ENCODE measurements at regions not wholly inside any gene's neighbourhood (a gene's known extent, or its start where the extent isn't known, plus 50 kb on each side); places are given as distances from the start of the nearest gene placed in this dataset.
"Not testable (repeated sequence)": the region's sequence is repeated elsewhere in the genome, so short reads cannot be mapped to it uniquely, and the experiment has no call there.

DNA sequence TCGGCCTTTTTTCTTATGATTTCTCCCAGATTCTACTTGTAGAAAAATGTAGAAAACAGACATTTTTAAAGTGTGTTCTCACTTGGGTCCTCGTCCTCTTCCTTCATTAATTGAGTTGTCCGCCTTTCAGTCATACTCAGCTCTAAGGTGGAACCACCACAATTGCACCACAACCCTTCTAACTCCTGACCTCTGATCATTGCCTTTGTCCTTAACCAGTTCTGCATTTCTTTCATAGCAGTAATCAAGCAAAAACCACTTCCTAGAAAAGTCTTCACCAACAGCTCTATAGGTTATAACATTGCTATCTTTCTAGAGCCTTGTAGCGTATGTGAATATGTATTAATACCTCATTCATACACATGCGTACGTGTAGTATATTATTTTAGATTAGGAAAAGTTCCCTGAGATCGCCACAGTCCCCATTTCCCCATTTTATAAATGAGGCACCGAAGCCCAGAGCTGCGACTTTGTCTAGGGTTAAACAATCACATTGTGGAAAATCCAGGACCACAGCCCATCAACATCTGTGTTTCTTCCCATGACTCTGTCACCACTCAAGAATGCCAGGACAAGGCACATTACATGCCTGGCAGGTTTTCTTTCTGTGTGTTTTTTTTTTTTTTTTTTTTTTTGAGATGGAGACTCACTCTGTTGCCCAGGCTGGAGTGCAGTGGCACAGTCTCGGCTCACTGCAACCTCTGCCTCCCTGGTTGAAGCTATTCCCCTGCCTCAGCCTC, 175.5 kb downstream of the BTBD3 start:
- POLR2A ChIA-PET = no interaction called here

DNA sequence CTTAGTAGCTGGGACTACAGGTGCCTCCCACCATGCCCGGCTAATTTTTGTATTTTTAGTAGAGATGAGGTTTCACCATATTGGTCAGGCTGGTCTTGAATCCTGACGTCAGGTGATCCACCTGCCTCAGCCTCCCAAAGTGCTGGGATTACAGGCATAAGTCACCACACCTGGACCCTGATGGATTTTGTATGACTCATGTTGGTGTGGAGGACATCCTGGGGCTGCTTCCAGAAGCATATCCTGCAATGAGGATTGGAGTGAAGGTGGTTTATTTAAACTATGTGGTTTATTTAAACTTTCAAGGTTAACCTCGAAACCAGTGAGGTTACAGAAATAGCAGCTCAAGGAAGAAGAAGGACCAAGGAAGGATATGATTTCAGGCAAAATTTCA, 176.1 kb downstream of the BTBD3 start:
- H3K4me1 ChIP-seq (ENCODE audit: control insufficient read depth, insufficient read depth, low read length); H3K27ac ChIP-seq (ENCODE audit: extremely low read depth, low read depth, low read length); CTCF ChIA-PET; H3K9me3 ChIP-seq (ENCODE audit: control insufficient read depth, insufficient read depth, low read depth, low read length); H3K36me3 ChIP-seq (ENCODE audit: control insufficient read depth in 2 of 2, insufficient read depth in 1 of 2, low read length in 2 of 2); POLR2A ChIA-PET; H3K4me3 ChIP-seq (ENCODE audit: low read depth, low read length): not testable (repeated sequence)

More for the DNA sequence above, 175.5 kb downstream of the BTBD3 start:
- H3K4me3 ChIP-seq (ENCODE audit: low read depth, low read length) = no peak overlapping the region
- CTCF ChIA-PET = interaction anchor here (1.3 to 1.4 kb wide), 2 partner anchors 7 to 81 kb away, joined by 3 to 5 read pairs; no protein-coding TSS in a partner anchor
- no peaks in the 10 kb centered on the region for H3K9me3 ChIP-seq (ENCODE audit: control insufficient read depth, insufficient read depth, low read depth, low read length)
- no peaks in the 10 kb centered on the region for H3K4me1 ChIP-seq (ENCODE audit: control insufficient read depth, insufficient read depth, low read length)
- H3K27ac ChIP-seq (ENCODE audit: extremely low read depth, low read depth, low read length) = no peak overlapping the region
- TF ChIP-seq, protein P1, sequence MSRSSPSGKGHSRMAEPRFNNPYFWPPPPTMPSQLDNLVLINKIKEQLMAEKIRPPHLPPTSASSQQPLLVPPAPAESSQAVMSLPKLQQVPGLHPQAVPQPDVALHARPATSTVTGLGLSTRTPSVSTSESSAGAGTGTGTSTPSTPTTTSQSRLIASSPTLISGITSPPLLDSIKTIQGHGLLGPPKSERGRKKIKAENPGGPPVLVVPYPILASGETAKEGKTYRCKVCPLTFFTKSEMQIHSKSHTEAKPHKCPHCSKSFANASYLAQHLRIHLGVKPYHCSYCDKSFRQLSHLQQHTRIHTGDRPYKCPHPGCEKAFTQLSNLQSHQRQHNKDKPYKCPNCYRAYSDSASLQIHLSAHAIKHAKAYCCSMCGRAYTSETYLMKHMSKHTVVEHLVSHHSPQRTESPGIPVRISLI (tag by site-specific recombination; IDR thresholded peaks at IDR 0.05) = no peak
- TF ChIP-seq ZBTB1 (tag by site-specific recombination; IDR thresholded peaks at IDR 0.05) (no peak), ZNF514 (tag by site-specific recombination; IDR thresholded peaks at IDR 0.05) (no peak), PRDM1 (tag by site-specific recombination; IDR thresholded peaks at IDR 0.05) (no peak), PRDM6 (tag by site-specific recombination; IDR thresholded peaks at IDR 0.05) (no peak), ZNF280C (tag by site-specific recombination; IDR thresholded peaks at IDR 0.05) (no peak), ZNF76 (tag by site-specific recombination; IDR thresholded peaks at IDR 0.05; ENCODE audit: borderline replicate concordance, low read depth) (no peak), SP7 (tag by site-specific recombination; IDR thresholded peaks at IDR 0.05) (no peak), TCF7L2 (IDR thresholded peaks at IDR 0.05; ENCODE audit: borderline replicate concordance, low read depth, low read length) (no peak), OVOL3 (tag by site-specific recombination; IDR thresholded peaks at IDR 0.05) (no peak), KLF9 (tag by site-specific recombination; IDR thresholded peaks at IDR 0.05; ENCODE audit: low read depth) (no peak), ZNF311 (tag by site-specific recombination; IDR thresholded peaks at IDR 0.05; ENCODE audit: borderline replicate concordance) (no peak)
- TF ChIP-seq, protein P2, sequence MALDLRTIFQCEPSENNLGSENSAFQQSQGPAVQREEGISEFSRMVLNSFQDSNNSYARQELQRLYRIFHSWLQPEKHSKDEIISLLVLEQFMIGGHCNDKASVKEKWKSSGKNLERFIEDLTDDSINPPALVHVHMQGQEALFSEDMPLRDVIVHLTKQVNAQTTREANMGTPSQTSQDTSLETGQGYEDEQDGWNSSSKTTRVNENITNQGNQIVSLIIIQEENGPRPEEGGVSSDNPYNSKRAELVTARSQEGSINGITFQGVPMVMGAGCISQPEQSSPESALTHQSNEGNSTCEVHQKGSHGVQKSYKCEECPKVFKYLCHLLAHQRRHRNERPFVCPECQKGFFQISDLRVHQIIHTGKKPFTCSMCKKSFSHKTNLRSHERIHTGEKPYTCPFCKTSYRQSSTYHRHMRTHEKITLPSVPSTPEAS (tag by site-specific recombination; IDR thresholded peaks at IDR 0.05) = no peak
- TF ChIP-seq, protein P3, sequence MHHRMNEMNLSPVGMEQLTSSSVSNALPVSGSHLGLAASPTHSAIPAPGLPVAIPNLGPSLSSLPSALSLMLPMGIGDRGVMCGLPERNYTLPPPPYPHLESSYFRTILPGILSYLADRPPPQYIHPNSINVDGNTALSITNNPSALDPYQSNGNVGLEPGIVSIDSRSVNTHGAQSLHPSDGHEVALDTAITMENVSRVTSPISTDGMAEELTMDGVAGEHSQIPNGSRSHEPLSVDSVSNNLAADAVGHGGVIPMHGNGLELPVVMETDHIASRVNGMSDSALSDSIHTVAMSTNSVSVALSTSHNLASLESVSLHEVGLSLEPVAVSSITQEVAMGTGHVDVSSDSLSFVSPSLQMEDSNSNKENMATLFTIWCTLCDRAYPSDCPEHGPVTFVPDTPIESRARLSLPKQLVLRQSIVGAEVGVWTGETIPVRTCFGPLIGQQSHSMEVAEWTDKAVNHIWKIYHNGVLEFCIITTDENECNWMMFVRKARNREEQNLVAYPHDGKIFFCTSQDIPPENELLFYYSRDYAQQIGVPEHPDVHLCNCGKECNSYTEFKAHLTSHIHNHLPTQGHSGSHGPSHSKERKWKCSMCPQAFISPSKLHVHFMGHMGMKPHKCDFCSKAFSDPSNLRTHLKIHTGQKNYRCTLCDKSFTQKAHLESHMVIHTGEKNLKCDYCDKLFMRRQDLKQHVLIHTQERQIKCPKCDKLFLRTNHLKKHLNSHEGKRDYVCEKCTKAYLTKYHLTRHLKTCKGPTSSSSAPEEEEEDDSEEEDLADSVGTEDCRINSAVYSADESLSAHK (tag by site-specific recombination; IDR thresholded peaks at IDR 0.05) = no peak
- TF ChIP-seq, protein P4, sequence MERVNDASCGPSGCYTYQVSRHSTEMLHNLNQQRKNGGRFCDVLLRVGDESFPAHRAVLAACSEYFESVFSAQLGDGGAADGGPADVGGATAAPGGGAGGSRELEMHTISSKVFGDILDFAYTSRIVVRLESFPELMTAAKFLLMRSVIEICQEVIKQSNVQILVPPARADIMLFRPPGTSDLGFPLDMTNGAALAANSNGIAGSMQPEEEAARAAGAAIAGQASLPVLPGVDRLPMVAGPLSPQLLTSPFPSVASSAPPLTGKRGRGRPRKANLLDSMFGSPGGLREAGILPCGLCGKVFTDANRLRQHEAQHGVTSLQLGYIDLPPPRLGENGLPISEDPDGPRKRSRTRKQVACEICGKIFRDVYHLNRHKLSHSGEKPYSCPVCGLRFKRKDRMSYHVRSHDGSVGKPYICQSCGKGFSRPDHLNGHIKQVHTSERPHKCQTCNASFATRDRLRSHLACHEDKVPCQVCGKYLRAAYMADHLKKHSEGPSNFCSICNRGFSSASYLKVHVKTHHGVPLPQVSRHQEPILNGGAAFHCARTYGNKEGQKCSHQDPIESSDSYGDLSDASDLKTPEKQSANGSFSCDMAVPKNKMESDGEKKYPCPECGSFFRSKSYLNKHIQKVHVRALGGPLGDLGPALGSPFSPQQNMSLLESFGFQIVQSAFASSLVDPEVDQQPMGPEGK (tag by site-specific recombination; IDR thresholded peaks at IDR 0.05) = no peak
- TF ChIP-seq, protein P5, sequence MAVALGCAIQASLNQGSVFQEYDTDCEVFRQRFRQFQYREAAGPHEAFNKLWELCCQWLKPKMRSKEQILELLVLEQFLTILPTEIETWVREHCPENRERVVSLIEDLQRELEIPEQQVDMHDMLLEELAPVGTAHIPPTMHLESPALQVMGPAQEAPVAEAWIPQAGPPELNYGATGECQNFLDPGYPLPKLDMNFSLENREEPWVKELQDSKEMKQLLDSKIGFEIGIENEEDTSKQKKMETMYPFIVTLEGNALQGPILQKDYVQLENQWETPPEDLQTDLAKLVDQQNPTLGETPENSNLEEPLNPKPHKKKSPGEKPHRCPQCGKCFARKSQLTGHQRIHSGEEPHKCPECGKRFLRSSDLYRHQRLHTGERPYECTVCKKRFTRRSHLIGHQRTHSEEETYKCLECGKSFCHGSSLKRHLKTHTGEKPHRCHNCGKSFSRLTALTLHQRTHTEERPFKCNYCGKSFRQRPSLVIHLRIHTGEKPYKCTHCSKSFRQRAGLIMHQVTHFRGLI (tag by site-specific recombination; IDR thresholded peaks at IDR 0.05) = no peak
- TF ChIP-seq, protein P6, sequence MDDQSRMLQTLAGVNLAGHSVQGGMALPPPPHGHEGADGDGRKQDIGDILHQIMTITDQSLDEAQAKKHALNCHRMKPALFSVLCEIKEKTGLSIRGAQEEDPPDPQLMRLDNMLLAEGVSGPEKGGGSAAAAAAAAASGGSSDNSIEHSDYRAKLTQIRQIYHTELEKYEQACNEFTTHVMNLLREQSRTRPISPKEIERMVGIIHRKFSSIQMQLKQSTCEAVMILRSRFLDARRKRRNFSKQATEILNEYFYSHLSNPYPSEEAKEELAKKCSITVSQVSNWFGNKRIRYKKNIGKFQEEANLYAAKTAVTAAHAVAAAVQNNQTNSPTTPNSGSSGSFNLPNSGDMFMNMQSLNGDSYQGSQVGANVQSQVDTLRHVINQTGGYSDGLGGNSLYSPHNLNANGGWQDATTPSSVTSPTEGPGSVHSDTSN (CRISPR knock-in tag; IDR thresholded peaks at IDR 0.05) = no peak
- H3K36me3 ChIP-seq (ENCODE audit: control insufficient read depth in 2 of 2, insufficient read depth in 1 of 2, low read length in 2 of 2) = no peaks in the 10 kb centered on the region
